ENCODE measurements at regions not wholly inside any gene's neighbourhood (a gene's known extent, or its start where the extent isn't known, plus 50 kb on each side); places are given as distances from the start of the nearest gene placed in this dataset.

- H2BK20ac ChIP-seq (ENCODE audit: low read length), result no peak overlapping the region
- no peak overlapping the region for H4K8ac ChIP-seq (ENCODE audit: extremely low read depth, insufficient read depth, low read length)
- no peak overlapping the region for H2BK5ac ChIP-seq (ENCODE audit: low read depth, low read length)
- H3K4ac ChIP-seq (replicated peaks; ENCODE audit: insufficient read length, low read depth, low read length), result no peak overlapping the region
- H3K27ac ChIP-seq (ENCODE audit: low read depth, low read length), result no peak overlapping the region
- no peak overlapping the region for H2BK120ac ChIP-seq (replicated peaks; ENCODE audit: low read depth, low read length)
- DNase-seq (ENCODE audit: low read depth in 1 of 2, low spot score in 2 of 2) (no peak), FAIRE-seq (no peak)
- no peak overlapping the region for H3K4me3 ChIP-seq (ENCODE audit: extremely low read depth in 1 of 4, insufficient read depth in 2 of 4, low read depth in 3 of 4, low read length in 4 of 4)
- H3K27me3 ChIP-seq (replicated peaks in 1 of 4; ENCODE audit: control insufficient read depth in 3 of 4, extremely low read depth in 1 of 4, insufficient read depth in 3 of 4, low read length in 3 of 4), result no peaks in the 10 kb centered on the region
- peaks cover 4% of the 10 kb centered on the region for H3K23me2 ChIP-seq (ENCODE audit: low read depth, low read length)
- H3K4me2 ChIP-seq (ENCODE audit: insufficient read depth in 1 of 2, low read depth in 2 of 2, low read length in 2 of 2), result no peak overlapping the region
- H3K4me1 ChIP-seq (replicated peaks in 1 of 4; ENCODE audit: control insufficient read depth in 3 of 4, insufficient read depth in 4 of 4, low read length in 3 of 4), result no peaks in the 10 kb centered on the region
- H3K23ac ChIP-seq (ENCODE audit: insufficient read length), result no peak overlapping the region
- H2AK5ac ChIP-seq (ENCODE audit: low read depth, low read length), result no peak overlapping the region
- no peak overlapping the region for H2BK15ac ChIP-seq (ENCODE audit: low read length)
- peaks cover 0 to 2% of the 10 kb centered on the region in 2 experiments for H4K20me1 ChIP-seq (replicated peaks in 1 of 2; ENCODE audit: control insufficient read depth in 1 of 2, insufficient read depth in 2 of 2, low read length in 2 of 2)
- H2AFZ ChIP-seq (ENCODE audit: low read length), result no peak overlapping the region
- POLR2A ChIA-PET (ENCODE audit: partially characterized antibody), result no interaction called here
- no peaks in the 10 kb centered on the region for H3K79me2 ChIP-seq (ENCODE audit: control insufficient read depth in 1 of 2, insufficient read depth in 2 of 2, low read length in 2 of 2)
- no peak for TF ChIP-seq NANOG (IDR thresholded peaks at IDR 0.05; ENCODE audit: insufficient read depth, low read depth, low read length, poor library complexity, severe bottlenecking)
- TF ChIP-seq SUZ12 (IDR thresholded peaks at IDR 0.05; ENCODE audit: low read length), result no peak
- TF ChIP-seq GABPA (IDR thresholded peaks at IDR 0.05; ENCODE audit: borderline replicate concordance, insufficient read depth, low read length), result no peak
- TF ChIP-seq TAF1 (IDR thresholded peaks at IDR 0.05; ENCODE audit: low read depth, low read length), result no peak
- TF ChIP-seq SAP30 (IDR thresholded peaks at IDR 0.05; ENCODE audit: insufficient read depth, insufficient replicate concordance, low read length), result no peak
- no peak for TF ChIP-seq TCF12 (IDR thresholded peaks at IDR 0.05; ENCODE audit: low read depth, low read length)
- no peak for TF ChIP-seq SP2 (IDR thresholded peaks at IDR 0.05; ENCODE audit: low read length)
- no peak for TF ChIP-seq RXRA (IDR thresholded peaks at IDR 0.05; ENCODE audit: insufficient read depth, low read depth, low read length)
- no peak for TF ChIP-seq CBX5 (IDR thresholded peaks at IDR 0.05; ENCODE audit: low read depth, low read length)
- TF ChIP-seq SP4 (IDR thresholded peaks at IDR 0.05; ENCODE audit: low read length), result no peak
- no peak for TF ChIP-seq CHD2 (IDR thresholded peaks at IDR 0.05; ENCODE audit: low read length)
- TF ChIP-seq CHD1 (IDR thresholded peaks at IDR 0.05; ENCODE audit: low read depth, low read length), result no peak
- no peaks in the 10 kb centered on the region for H3K79me1 ChIP-seq (ENCODE audit: low read depth, low read length)
- H4K5ac ChIP-seq (ENCODE audit: insufficient read length, low read depth, low read length), result no peak overlapping the region
- H3K56ac ChIP-seq (replicated peaks; ENCODE audit: insufficient read length, low read depth, low read length), result no peak overlapping the region
- H3K36me3 ChIP-seq (ENCODE audit: control insufficient read depth in 2 of 4, insufficient read depth in 4 of 4, low read length in 3 of 4), result no peaks in the 10 kb centered on the region
- WGBS, 2 experiments (ENCODE audit: extremely low coverage in 1 of 2, insufficient coverage in 1 of 2, insufficient read length in 1 of 2, insufficient replicate concordance in 2 of 2, low coverage in 1 of 2, low lambda C conversion rate in 2 of 2, missing lambda C conversion rate in 1 of 2), result 88% methylated on average over 5 of the region's 5 CpGs; no CpG with 5 or more reads in 1 of the 2 experiments
- no peak overlapping the region for H3K14ac ChIP-seq (ENCODE audit: insufficient read length)
- no peaks in the 10 kb centered on the region for H3K9me3 ChIP-seq (ENCODE audit: insufficient read depth in 2 of 2, low read depth in 1 of 2, low read length in 1 of 2)
- CTCF ChIA-PET (ENCODE audit: partially characterized antibody), result interaction anchor here (1.8 to 3.5 kb wide), 3 partner anchors 11 to 137 kb away, joined by 5 to 23 read pairs (median 20); no protein-coding TSS in a partner anchor
- H2BK12ac ChIP-seq (ENCODE audit: low read depth, low read length), result no peak overlapping the region
- H4K91ac ChIP-seq (replicated peaks; ENCODE audit: insufficient read length, low read length), result no peak overlapping the region
- H3K18ac ChIP-seq (ENCODE audit: extremely low read depth, low read length), result no peak overlapping the region
- no peak overlapping the region for H3K9ac ChIP-seq (replicated peaks in 1 of 4; ENCODE audit: extremely low read depth in 1 of 4, low read depth in 3 of 4, low read length in 3 of 4)
Measured at GRCh38 chr20:40809361-40809760, 120.3 kb upstream of the MAFB start.
